Trophoblast cell (in vitro differentiated cells and primary cell): ENCODE measurements at regions not wholly inside any gene's neighbourhood (a gene's known extent, or its start where the extent isn't known, plus 50 kb on each side); places are given as distances from the start of the nearest gene placed in this dataset.

Source experiments
- DNase-seq, 2 donors: peaks; one replicate each; pipeline ENCODE4 v3.0.0-alpha.2; 2016
- H2AFZ ChIP-seq: 2 replicates; pipeline ENCODE4 v1.6.1; 2013; ENCODE audit warnings: low read length, moderate library complexity, mild to moderate bottlenecking; ENCODE audit not compliant: insufficient read depth, poor library complexity
- H2AK5ac ChIP-seq: 2 replicates; pipeline ENCODE4 v1.6.1; 2013; ENCODE audit warnings: mild to moderate bottlenecking, low read length
- H2BK120ac ChIP-seq: 2 replicates; pipeline ENCODE4 v1.6.1; 2013; ENCODE audit warnings: low read length, mild to moderate bottlenecking, moderate library complexity; ENCODE audit not compliant: insufficient read depth, poor library complexity
- H2BK12ac ChIP-seq: 2 replicates; pipeline ENCODE4 v1.6.1; 2013; ENCODE audit warnings: mild to moderate bottlenecking, low read length, moderate library complexity
- H2BK5ac ChIP-seq: 2 replicates; pipeline ENCODE4 v1.6.1; 2013; ENCODE audit warnings: low read length, low read depth, moderate library complexity, mild to moderate bottlenecking; ENCODE audit not compliant: poor library complexity
- H3K14ac ChIP-seq: 2 replicates; pipeline ENCODE4 v1.6.1; 2013; ENCODE audit warnings: mild to moderate bottlenecking, low read length
- H3K18ac ChIP-seq: 2 replicates; pipeline ENCODE4 v1.6.1; 2013; ENCODE audit warnings: mild to moderate bottlenecking, low read length
- H3K23ac ChIP-seq: 2 replicates; pipeline ENCODE4 v1.6.1; 2013; ENCODE audit warnings: low read length
- H3K27ac ChIP-seq: 2 replicates; pipeline ENCODE4 v1.5.1; 2013; ENCODE audit warnings: low read depth, mild to moderate bottlenecking, inconsistent platforms, low read length, moderate library complexity
- H3K27me3 ChIP-seq: 2 replicates; pipeline ENCODE4 v1.6.1; 2013; ENCODE audit warnings: inconsistent platforms, mild to moderate bottlenecking, low read length, moderate library complexity; ENCODE audit not compliant: insufficient read depth
- H3K36me3 ChIP-seq, 2 experiments: 1 replicate in 1 of 2; 2 replicates in 1 of 2; pipeline ENCODE4 v1.6.1; 2013; ENCODE audit warnings: low read length in 2 of 2, mild to moderate bottlenecking in 2 of 2, moderate library complexity in 1 of 2; ENCODE audit not compliant: insufficient read depth in 2 of 2, control insufficient read depth in 1 of 2
- H3K4ac ChIP-seq: 2 replicates; pipeline ENCODE4 v1.6.1; 2013; ENCODE audit warnings: low read depth, mild to moderate bottlenecking, low read length, moderate library complexity
- H3K4me1 ChIP-seq, 2 experiments: 1 replicate in 1 of 2; 2 replicates in 1 of 2; pipeline ENCODE4 v1.6.1; 2013; ENCODE audit warnings: low read length in 2 of 2, mild to moderate bottlenecking in 2 of 2, moderate library complexity in 1 of 2; ENCODE audit not compliant: insufficient read depth in 2 of 2, control insufficient read depth in 1 of 2
- H3K4me2 ChIP-seq: 2 replicates; pipeline ENCODE4 v1.6.1; 2013; ENCODE audit warnings: inconsistent platforms, mild to moderate bottlenecking, low read length, moderate library complexity
- H3K4me3 ChIP-seq: 2 replicates; pipeline ENCODE4 v1.5.1; 2013; ENCODE audit warnings: mild to moderate bottlenecking, low read depth, low read length, inconsistent platforms
- H3K79me1 ChIP-seq: one replicate; pipeline ENCODE4 v1.6.1; 2013; ENCODE audit warnings: low read length
- H3K79me2 ChIP-seq: 2 replicates; pipeline ENCODE4 v1.6.1; 2013; ENCODE audit warnings: low read length, mild to moderate bottlenecking; ENCODE audit not compliant: control insufficient read depth, insufficient read depth, poor library complexity
- H3K9ac ChIP-seq: 2 replicates; pipeline ENCODE4 v1.6.1; 2013; ENCODE audit warnings: mild to moderate bottlenecking, low read length
- H3K9me3 ChIP-seq: 2 replicates; pipeline ENCODE4 v1.6.1; 2013; ENCODE audit warnings: low read depth, mild to moderate bottlenecking, control low read depth, inconsistent platforms, low read length; ENCODE audit not compliant: insufficient read depth
- H4K12ac ChIP-seq: 2 replicates; pipeline ENCODE4 v1.6.1; 2013; ENCODE audit warnings: low read depth, mild to moderate bottlenecking, low read length, moderate library complexity
- H4K8ac ChIP-seq: 2 replicates; pipeline ENCODE4 v1.6.1; 2013; ENCODE audit warnings: low read depth, mild to moderate bottlenecking, low read length, moderate library complexity
- H4K91ac ChIP-seq: one replicate; pipeline ENCODE4 v1.6.1; 2013; ENCODE audit warnings: low read depth, mild to moderate bottlenecking, low read length, moderate library complexity
- WGBS: extraction: QIAGEN DNeasy Blood & Tissue Kit; methylation state at CpG from one replicate; pipeline ENCODE4 v1.1.7; 2013; ENCODE audit warnings: missing lambda C conversion rate; ENCODE audit not compliant: insufficient read length, insufficient coverage; ENCODE audit errors: extremely low coverage; 5-methylcytosine and 5-hydroxymethylcytosine counted together

DNA sequence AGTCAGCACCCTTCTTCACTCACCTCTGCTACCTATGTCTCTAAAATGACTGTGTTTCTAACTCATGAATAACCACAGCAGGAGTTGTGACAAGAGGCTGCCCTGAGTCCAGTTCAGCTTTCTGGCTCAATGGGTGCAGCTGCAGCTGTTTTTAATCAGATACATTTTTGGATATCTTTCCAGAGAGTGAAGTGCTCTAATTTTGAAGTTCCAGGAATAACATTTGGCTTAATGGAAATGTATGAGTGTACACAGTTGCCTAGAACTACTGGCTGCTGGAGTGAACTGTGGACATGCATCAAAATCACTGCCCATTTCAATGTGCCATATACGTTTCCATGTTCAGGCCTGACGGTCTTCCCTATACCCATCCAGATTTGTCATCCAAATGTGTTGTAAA, 769.5 kb upstream of the ANO3 start:
- Histone ChIP-seq H3K27ac (no peak overlapping the region), H2BK120ac (no peak overlapping the region), H3K4me2 (no peak overlapping the region), H2BK5ac (no peak overlapping the region), H3K79me1 (no peaks in the 10 kb centered on the region), H3K27me3 (no peaks in the 10 kb centered on the region), H3K79me2 (no peaks in the 10 kb centered on the region), H2BK12ac (no peak overlapping the region), H3K23ac (no peak overlapping the region), H3K36me3 (no peaks in the 10 kb centered on the region), H3K4ac (no peak overlapping the region), H4K8ac (no peak overlapping the region), H4K91ac (no peak overlapping the region), H3K9me3 (no peaks in the 10 kb centered on the region), H3K14ac (no peak overlapping the region), H3K9ac (no peak overlapping the region), H3K18ac (no peak overlapping the region), H3K4me1 (no peaks in the 10 kb centered on the region), H4K12ac (no peak overlapping the region), H2AK5ac (no peak overlapping the region), H3K4me3 (no peak overlapping the region), H2AFZ (no peak overlapping the region)
- no peak for DNase-seq
- WGBS: no CpG with 5 or more reads among the region's 2 CpGs

DNA sequence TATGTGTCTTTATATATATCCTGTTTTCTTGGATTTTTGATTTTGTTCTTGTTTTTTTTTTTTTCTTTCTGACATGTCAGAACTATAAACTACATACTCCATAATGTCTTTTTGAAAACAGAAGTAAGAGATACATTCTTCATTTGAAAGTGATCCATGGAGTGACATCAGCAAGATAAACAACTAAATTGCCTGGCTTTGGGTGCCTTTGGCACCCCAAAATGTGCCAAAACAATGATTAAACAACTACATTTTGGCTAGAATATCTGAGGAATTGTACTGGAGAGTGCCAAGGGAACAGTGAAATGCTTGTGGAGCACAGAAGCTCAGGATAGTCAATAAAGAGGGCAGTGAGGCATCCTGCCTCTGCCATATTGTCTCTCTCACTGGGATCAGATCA, 766.1 kb upstream of the ANO3 start:
- Histone ChIP-seq H4K8ac (no peak overlapping the region), H2AK5ac (no peak overlapping the region), H3K4ac (no peak overlapping the region), H3K18ac (no peak overlapping the region), H3K27ac (no peak overlapping the region), H2AFZ (no peak overlapping the region), H3K36me3 (no peaks in the 10 kb centered on the region), H2BK5ac (no peak overlapping the region), H4K12ac (no peak overlapping the region), H4K91ac (no peak overlapping the region), H3K14ac (no peak overlapping the region), H3K4me3 (no peak overlapping the region), H3K27me3 (no peaks in the 10 kb centered on the region), H3K79me2 (no peaks in the 10 kb centered on the region), H3K9ac (no peak overlapping the region), H3K9me3 (no peaks in the 10 kb centered on the region), H3K4me2 (no peak overlapping the region), H3K79me1 (no peaks in the 10 kb centered on the region), H3K23ac (no peak overlapping the region), H2BK120ac (no peak overlapping the region), H2BK12ac (no peak overlapping the region), H3K4me1 (no peaks in the 10 kb centered on the region)
- DNase-seq: no peak

GRCh38 chr11:25566298-25567200, 765.4 kb upstream of the ANO3 start:
- Histone ChIP-seq H3K4me1 (no peaks in the 10 kb centered on the region), H4K8ac (no peak overlapping the region), H2BK12ac (no peak overlapping the region), H4K12ac (no peak overlapping the region), H2AFZ (no peak overlapping the region), H3K27ac (no peak overlapping the region), H3K18ac (no peak overlapping the region), H2BK5ac (no peak overlapping the region), H3K79me2 (no peaks in the 10 kb centered on the region), H3K36me3 (no peaks in the 10 kb centered on the region), H3K9me3 (no peaks in the 10 kb centered on the region), H2BK120ac (no peak overlapping the region), H2AK5ac (no peak overlapping the region), H3K79me1 (no peaks in the 10 kb centered on the region), H3K14ac (no peak overlapping the region), H4K91ac (no peak overlapping the region), H3K4me2 (no peak overlapping the region), H3K4ac (no peak overlapping the region), H3K27me3 (no peaks in the 10 kb centered on the region), H3K4me3 (no peak overlapping the region), H3K9ac (no peak overlapping the region), H3K23ac (no peak overlapping the region)
- no CpG with 5 or more reads among the region's 5 CpGs for WGBS
- peak in 1 of 2 donors; percentile 23 for DNase-seq

- Histone ChIP-seq H2AFZ (no peak overlapping the region), H3K36me3 (no peaks in the 10 kb centered on the region), H4K91ac (no peak overlapping the region), H2AK5ac (no peak overlapping the region), H3K4me3 (no peak overlapping the region), H3K79me2 (no peaks in the 10 kb centered on the region), H3K79me1 (no peaks in the 10 kb centered on the region), H3K27me3 (no peaks in the 10 kb centered on the region), H3K23ac (no peak overlapping the region), H3K4me2 (no peak overlapping the region), H3K18ac (no peak overlapping the region), H4K8ac (no peak overlapping the region), H3K4ac (no peak overlapping the region), H3K27ac (no peak overlapping the region), H3K4me1 (no peaks in the 10 kb centered on the region), H2BK120ac (no peak overlapping the region), H3K14ac (no peak overlapping the region), H2BK12ac (no peak overlapping the region), H4K12ac (no peak overlapping the region), H2BK5ac (no peak overlapping the region), H3K9me3 (no peaks in the 10 kb centered on the region), H3K9ac (no peak overlapping the region)
- DNase-seq: no peak
- WGBS: 100% methylated on average over 1 of the region's 1 CpG
Measured at GRCh38 chr11:25576320-25576719, 755.6 kb upstream of the ANO3 start.
